ENCODE measurements at regions not wholly inside any gene's neighbourhood (a gene's known extent, or its start where the extent isn't known, plus 50 kb on each side); places are given as distances from the start of the nearest gene placed in this dataset.

GRCh38 chr3:36319680-36320079 lies 60.6 kb upstream of the STAC start:
- Histone ChIP-seq H3K27me3 (replicated peaks; ENCODE audit: control insufficient read depth, insufficient read depth, low read length) (no peaks in the 10 kb centered on the region), H3K9ac (ENCODE audit: low read length) (no peak overlapping the region), H3K9me3 (ENCODE audit: control insufficient read depth, low read length) (peaks cover 8% of the 10 kb centered on the region), H3K36me3 (ENCODE audit: control insufficient read depth, insufficient read depth, low read length, severe bottlenecking) (no peaks in the 10 kb centered on the region), H3K4me1 (ENCODE audit: control insufficient read depth, insufficient read depth, low read length) (peaks cover 3% of the 10 kb centered on the region), H3K4me3 (ENCODE audit: low read length) (no peak overlapping the region)
- DNase-seq (ENCODE audit: low read depth) = no peak

Data from adipocyte (in vitro differentiated cells).